ACC112 (cell line): ENCODE measurements at regions not wholly inside any gene's neighbourhood (a gene's known extent, or its start where the extent isn't known, plus 50 kb on each side); places are given as distances from the start of the nearest gene placed in this dataset.
"Not testable (repeated sequence)": the region's sequence is repeated elsewhere in the genome, so short reads cannot be mapped to it uniquely, and the experiment has no call there.

Experiments used
- H2AFZ ChIP-seq: fragments of 200-600 bp; sonication (generic); one replicate; pipeline ENCODE4 v1.6.0; 2017; ENCODE audit warnings: antibody characterized with exemption, low read length; ENCODE audit not compliant: unreplicated experiment
- H3K27ac ChIP-seq: fragments of 200-600 bp; sonication (generic); 2 replicates; pipeline ENCODE4 v1.5.1; 2014; ENCODE audit warnings: low read depth, mild to moderate bottlenecking, antibody characterized with exemption, low read length, moderate library complexity
- H3K27me3 ChIP-seq: fragments of 200-600 bp; sonication (generic); 2 replicates; pipeline ENCODE4 v1.6.1; 2014; ENCODE audit warnings: mild to moderate bottlenecking, antibody characterized with exemption, low read length, moderate library complexity, mixed read lengths; ENCODE audit not compliant: insufficient read depth
- H3K36me3 ChIP-seq: fragments of 200-600 bp; sonication (generic); 2 replicates; pipeline ENCODE4 v1.6.1; 2016; ENCODE audit warnings: mild to moderate bottlenecking, antibody characterized with exemption, low read length, moderate library complexity, mixed read lengths; ENCODE audit not compliant: insufficient read depth
- H3K4me1 ChIP-seq: fragments of 200-600 bp; sonication (generic); one replicate; pipeline ENCODE4 v1.6.1; 2016; ENCODE audit warnings: low read length, mixed read lengths; ENCODE audit not compliant: insufficient read depth, unreplicated experiment, control insufficient read depth
- H3K4me3 ChIP-seq: fragments of 200-600 bp; sonication (generic); 2 replicates; pipeline ENCODE4 v1.5.1; 2014; ENCODE audit warnings: mild to moderate bottlenecking, low read depth, low read length
- H3K79me2 ChIP-seq: fragments of 200-600 bp; sonication (generic); one replicate; pipeline ENCODE4 v1.6.0; 2016; ENCODE audit warnings: low read length; ENCODE audit not compliant: control insufficient read depth, unreplicated experiment, insufficient read depth

DNA sequence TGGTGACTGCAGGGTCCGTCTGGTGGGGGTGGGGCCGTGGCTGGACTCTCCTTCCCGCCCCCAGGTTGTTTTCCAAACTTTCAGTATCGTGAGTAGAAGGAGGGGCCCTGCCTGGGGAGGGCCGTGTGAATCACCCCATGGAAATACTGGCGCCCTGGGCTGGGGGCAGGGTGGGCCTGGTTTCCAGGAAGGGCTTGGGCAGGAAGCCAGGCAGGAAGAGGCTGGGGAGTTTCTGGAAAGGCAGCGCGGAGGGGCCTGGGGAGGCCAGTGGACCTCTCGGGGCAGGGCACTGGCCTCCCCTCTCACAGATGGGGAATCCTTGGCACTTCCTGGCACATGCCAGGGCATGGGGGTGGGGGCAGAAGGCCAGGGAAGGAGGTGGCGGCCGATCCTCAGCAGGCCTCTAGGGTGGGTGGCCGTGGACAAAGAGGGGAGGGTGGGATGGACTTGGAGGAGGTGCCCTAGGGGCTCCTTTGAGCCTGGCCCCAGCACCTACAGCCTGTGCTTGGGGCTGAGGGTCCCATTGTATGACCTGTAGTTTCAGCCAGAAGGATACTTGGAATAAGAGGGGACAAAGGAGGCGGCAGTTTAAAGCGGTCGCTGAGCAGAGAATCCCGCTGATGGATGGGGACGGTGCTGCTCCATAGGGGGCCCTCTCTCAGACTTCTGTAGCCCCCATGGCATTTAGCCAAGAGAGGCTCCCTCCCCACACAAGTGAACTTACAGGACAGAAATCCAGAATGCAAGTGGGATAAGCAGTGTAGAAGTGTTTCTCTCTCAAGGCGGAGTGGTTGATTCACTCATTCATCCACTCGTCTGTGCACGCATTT lies 56.5 kb upstream of the GATA2 start:
- H3K27ac ChIP-seq = peak overlapping the region; percentile 56
- H2AFZ ChIP-seq = peak overlapping the region; percentile 90
- peaks cover 4% of the 10 kb centered on the region; the same call in 1 of the 2 replicates for H3K27me3 ChIP-seq
- no peaks in the 10 kb centered on the region for H3K36me3 ChIP-seq
- peaks cover 41% of the 10 kb centered on the region for H3K4me1 ChIP-seq
- peak overlapping the region; percentile 30 for H3K4me3 ChIP-seq
- H3K79me2 ChIP-seq = no peaks in the 10 kb centered on the region

GRCh38 chr3:128548426-128549282 lies 55.7 kb upstream of the GATA2 start:
- H3K4me3 ChIP-seq = peak overlapping the region; percentile 30

GRCh38 chr3:128548021-128548420 lies 55.0 kb upstream of the GATA2 start:
- no peaks in the 10 kb centered on the region for H3K36me3 ChIP-seq
- no peak overlapping the region for H3K4me3 ChIP-seq
- peaks cover 35% of the 10 kb centered on the region for H3K4me1 ChIP-seq
- peak overlapping the region; percentile 90 for H2AFZ ChIP-seq
- H3K79me2 ChIP-seq = no peaks in the 10 kb centered on the region
- H3K27me3 ChIP-seq = 0 out of 2 replicates have a peak, but pooled peaks cover 4% of the 10 kb centered on the region
- peak overlapping the region; percentile 56 for H3K27ac ChIP-seq

More at GRCh38 chr3:128548426-128549282, 55.7 kb upstream of the GATA2 start:
- Histone ChIP-seq H2AFZ (peak overlapping the region; percentile 90), H3K27me3 (no peaks in the 10 kb centered on the region), H3K4me1 (peaks cover 37% of the 10 kb centered on the region), H3K79me2 (no peaks in the 10 kb centered on the region), H3K36me3 (no peaks in the 10 kb centered on the region), H3K27ac (peak overlapping the region; percentile 56)

- H2AFZ ChIP-seq = peak overlapping the region; percentile 82
- H3K27me3 ChIP-seq = peaks cover 8% of the 10 kb centered on the region; the same call in 1 of the 2 replicates
- peak overlapping the region; percentile 19; the same call in 1 of the 2 replicates for H3K4me3 ChIP-seq
- H3K27ac ChIP-seq = peak overlapping the region; percentile 36; the same call in 1 of the 2 replicates
- H3K4me1 ChIP-seq = peaks cover 35% of the 10 kb centered on the region
- H3K36me3 ChIP-seq = no peaks in the 10 kb centered on the region
- H3K79me2 ChIP-seq = no peaks in the 10 kb centered on the region
Observed at GRCh38 chr3:128547368-128547987, 54.5 kb upstream of the GATA2 start.

GRCh38 chr3:128546646-128547045 lies 53.6 kb upstream of the GATA2 start:
- no peak overlapping the region for H2AFZ ChIP-seq
- H3K79me2 ChIP-seq = no peaks in the 10 kb centered on the region
- peaks cover 17% of the 10 kb centered on the region; the same call in 1 of the 2 replicates for H3K27me3 ChIP-seq
- no peak overlapping the region for H3K4me3 ChIP-seq
- H3K27ac ChIP-seq = no peak overlapping the region
- H3K36me3 ChIP-seq = no peaks in the 10 kb centered on the region
- H3K4me1 ChIP-seq = peaks cover 35% of the 10 kb centered on the region

DNA sequence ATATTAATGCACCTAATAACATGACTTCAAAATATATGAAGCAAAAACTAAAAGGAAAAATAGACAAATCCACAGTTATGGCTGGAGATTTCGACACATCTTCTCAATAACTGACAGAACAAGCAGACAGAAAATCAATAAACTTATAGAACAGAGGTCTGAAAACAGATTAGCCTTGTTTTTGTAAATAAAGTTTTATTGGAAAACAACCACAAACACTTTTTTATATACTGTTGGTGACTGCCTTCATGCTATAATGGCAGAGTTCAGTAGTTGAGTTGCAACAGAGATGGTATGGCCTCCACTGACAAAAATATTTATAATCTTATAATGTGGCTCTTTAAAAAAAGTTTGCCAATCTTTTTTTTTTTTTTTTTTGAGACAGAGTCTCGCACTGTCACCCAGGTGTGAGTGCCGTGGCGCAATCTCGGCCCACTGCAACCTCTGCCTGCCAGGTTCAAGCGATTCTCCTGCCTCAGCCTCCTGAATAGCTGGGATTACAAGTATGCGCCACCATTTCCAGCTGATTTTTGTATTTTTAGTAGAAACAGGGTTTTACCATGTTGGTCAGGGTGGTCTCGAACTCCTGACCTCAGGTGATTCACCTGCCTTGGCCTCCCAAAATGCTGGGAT lies 52.2 kb upstream of the GATA2 start:
- H2AFZ ChIP-seq = no peak overlapping the region
- H3K36me3 ChIP-seq = no peaks in the 10 kb centered on the region
- peaks cover 35% of the 10 kb centered on the region for H3K4me1 ChIP-seq
- H3K27me3 ChIP-seq = peaks cover 29% of the 10 kb centered on the region
- H3K27ac ChIP-seq = no peak overlapping the region
- H3K4me3 ChIP-seq = no peak overlapping the region
- no peaks in the 10 kb centered on the region for H3K79me2 ChIP-seq

- Histone ChIP-seq H3K79me2 (no peaks in the 10 kb centered on the region), H3K36me3 (no peaks in the 10 kb centered on the region), H3K4me1 (peaks cover 28% of the 10 kb centered on the region), H3K4me3 (no peak overlapping the region), H2AFZ (no peak overlapping the region), H3K27ac (no peak overlapping the region), H3K27me3 (peaks cover 39% of the 10 kb centered on the region)
Observed at GRCh38 chr3:128544190-128544589, 51.2 kb upstream of the GATA2 start.

GRCh38 chr3:128543570-128544174 lies 50.7 kb upstream of the GATA2 start:
- not testable (repeated sequence) for H3K36me3 ChIP-seq, H3K27ac ChIP-seq, H3K79me2 ChIP-seq, H2AFZ ChIP-seq, H3K4me3 ChIP-seq
- H3K27me3 ChIP-seq = peaks cover 44% of the 10 kb centered on the region
- peaks cover 23% of the 10 kb centered on the region for H3K4me1 ChIP-seq
